ENCODE measurements at regions not wholly inside any gene's neighbourhood (a gene's known extent, or its start where the extent isn't known, plus 50 kb on each side); places are given as distances from the start of the nearest gene placed in this dataset.

DNA sequence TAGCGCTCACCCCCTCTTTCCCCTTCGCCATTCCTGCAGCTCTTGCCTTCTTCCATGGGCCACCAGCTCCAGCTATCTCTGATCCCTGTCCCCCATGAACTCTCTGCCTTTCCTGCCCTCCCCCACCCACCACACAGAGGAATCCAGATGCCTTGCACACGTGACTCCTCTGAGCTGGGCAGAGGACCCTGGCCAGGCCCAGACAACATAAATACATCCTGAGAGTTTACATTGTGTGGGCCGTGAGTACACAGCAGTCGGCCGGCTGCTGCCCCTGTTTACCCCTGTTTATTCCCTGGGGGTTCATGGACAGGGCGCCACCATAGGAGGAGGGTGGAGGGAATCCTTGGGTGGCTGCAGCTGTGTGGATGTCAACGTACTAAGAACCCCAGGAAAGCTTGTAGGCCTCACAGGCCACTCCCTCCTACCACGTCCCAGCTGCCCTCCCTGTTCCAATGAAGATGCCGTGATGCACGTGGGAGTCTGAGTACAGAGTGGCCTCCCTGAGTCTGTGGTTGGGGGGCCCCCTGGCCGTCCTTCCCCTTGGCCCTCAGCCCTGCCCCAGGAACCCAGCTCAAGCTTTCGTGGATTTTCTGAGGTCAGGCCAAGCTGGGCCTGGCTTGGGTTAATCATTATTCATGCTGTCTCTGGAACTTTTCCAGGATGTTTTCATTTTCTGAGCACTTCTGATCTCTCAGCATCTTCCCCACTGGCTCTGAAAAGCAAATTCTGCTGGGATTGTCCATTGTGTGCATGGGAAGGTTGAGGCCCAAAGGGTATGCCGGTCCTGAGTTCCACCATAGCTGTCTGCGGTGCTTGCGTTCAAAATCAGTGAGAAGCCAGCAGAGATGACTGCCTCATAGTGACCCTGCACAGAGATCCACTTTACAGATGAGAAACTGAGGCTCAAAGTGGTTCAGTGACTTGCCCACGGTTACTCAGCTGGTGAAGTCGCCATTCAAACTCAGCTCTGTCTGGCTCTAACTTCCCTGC, 136.3 kb downstream of the MRPL14 start:
- peaks cover 0 to 20% of the 10 kb centered on the region in 2 donors for H3K4me1 ChIP-seq
- H3K27me3 ChIP-seq, result no peaks in the 10 kb centered on the region
- no peaks in the 10 kb centered on the region for H3K9me3 ChIP-seq
- no peak for TF ChIP-seq CTCF (IDR thresholded peaks at IDR 0.05)
- no peak overlapping the region for H3K4me3 ChIP-seq
- no peaks in the 10 kb centered on the region for H3K36me3 ChIP-seq
- no peak for DNase-seq (ENCODE audit: low spot score)
- peak overlapping the region; percentile 86 for H3K27ac ChIP-seq

DNA sequence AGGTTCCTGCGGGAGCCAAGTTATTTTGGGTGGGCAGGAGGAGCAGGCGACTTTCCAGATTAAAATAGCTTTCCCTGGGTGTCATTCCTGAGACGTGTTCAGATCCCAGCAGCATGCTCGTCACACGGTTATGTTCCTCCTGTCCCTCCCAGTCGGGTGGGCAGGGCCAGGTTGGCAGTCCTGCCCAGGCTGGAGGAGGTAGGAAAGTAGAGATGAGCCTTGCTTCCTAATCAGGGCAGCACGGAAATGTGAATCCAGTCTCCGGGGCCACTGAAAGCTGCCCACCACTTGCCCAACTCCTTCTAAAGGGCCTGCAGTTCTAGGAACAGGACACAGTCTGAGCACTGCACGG, 137.0 kb downstream of the MRPL14 start:
- H3K4me3 ChIP-seq, result no peak overlapping the region
- peak overlapping the region; percentile 86 for H3K27ac ChIP-seq
- H3K27me3 ChIP-seq, result no peaks in the 10 kb centered on the region
- H3K36me3 ChIP-seq, result no peaks in the 10 kb centered on the region
- peaks cover 0 to 20% of the 10 kb centered on the region in 2 donors for H3K4me1 ChIP-seq
- no peak for TF ChIP-seq CTCF (IDR thresholded peaks at IDR 0.05)
- DNase-seq (ENCODE audit: low spot score), result no peak
- H3K9me3 ChIP-seq, result no peaks in the 10 kb centered on the region

DNA sequence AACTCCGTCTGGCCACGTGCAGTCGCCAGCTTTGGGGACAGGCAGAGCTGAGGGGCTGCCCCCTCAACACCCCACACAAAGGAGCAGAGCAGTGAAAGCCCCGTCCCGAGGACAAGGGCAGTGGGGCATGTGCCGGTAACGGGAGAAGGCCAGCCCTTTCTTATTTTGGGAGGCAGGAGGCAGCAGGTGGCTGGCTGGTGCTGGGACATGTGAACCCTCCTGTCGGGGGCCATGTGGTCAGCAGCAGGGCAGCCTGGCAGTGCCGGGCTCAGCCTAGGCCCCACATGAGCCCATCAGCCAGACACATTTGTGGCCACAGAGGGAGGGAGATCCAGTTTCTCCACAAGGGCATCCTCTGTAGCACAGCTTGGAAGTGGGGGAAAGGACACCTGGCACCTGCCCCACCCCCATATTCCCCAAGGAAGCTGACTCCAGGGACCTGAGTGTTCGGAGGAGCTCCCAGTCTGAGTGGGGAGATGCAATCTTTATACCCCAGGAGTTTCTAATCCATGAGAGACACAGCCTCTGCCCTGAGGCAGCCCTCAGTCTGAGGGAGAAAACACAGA, 137.6 kb downstream of the MRPL14 start:
- peaks cover 0 to 20% of the 10 kb centered on the region in 2 donors for H3K4me1 ChIP-seq
- H3K27ac ChIP-seq, result peak overlapping the region; percentile 86

GRCh38 chr6:43988801-43989200, 138.5 kb downstream of the MRPL14 start:
- Histone ChIP-seq H3K4me3 (no peak overlapping the region), H3K9me3 (no peaks in the 10 kb centered on the region), H3K36me3 (no peaks in the 10 kb centered on the region), H3K4me1 (peaks cover 0 to 20% of the 10 kb centered on the region in 2 donors), H3K27ac (peak overlapping the region in 1 of 2 donors; percentile 86), H3K27me3 (no peaks in the 10 kb centered on the region)
- DNase-seq (ENCODE audit: low spot score), result no peak
- TF ChIP-seq CTCF (IDR thresholded peaks at IDR 0.05), result no peak

More for the DNA sequence above, 137.6 kb downstream of the MRPL14 start:
- Histone ChIP-seq H3K4me3 (no peak overlapping the region), H3K9me3 (no peaks in the 10 kb centered on the region), H3K36me3 (no peaks in the 10 kb centered on the region), H3K27me3 (no peaks in the 10 kb centered on the region)
- no peak for DNase-seq (ENCODE audit: low spot score)
- TF ChIP-seq CTCF (IDR thresholded peaks at IDR 0.05), result no peak

- TF ChIP-seq CTCF (IDR thresholded peaks at IDR 0.05), result no peak
- H3K4me1 ChIP-seq, result peaks cover 0 to 20% of the 10 kb centered on the region in 2 donors
- H3K9me3 ChIP-seq, result no peaks in the 10 kb centered on the region
- H3K36me3 ChIP-seq, result no peaks in the 10 kb centered on the region
- no peak for DNase-seq (ENCODE audit: low spot score)
- no peaks in the 10 kb centered on the region for H3K27me3 ChIP-seq
- no peak overlapping the region for H3K4me3 ChIP-seq
- no peak overlapping the region for H3K27ac ChIP-seq
These were observed 139.3 kb downstream of the MRPL14 start for GRCh38 chr6:43987838-43988439.
